B cell (primary cell): ENCODE measurements at regions not wholly inside any gene's neighbourhood (a gene's known extent, or its start where the extent isn't known, plus 50 kb on each side); places are given as distances from the start of the nearest gene placed in this dataset.

Experiments used
- EZH2 ChIP-seq: IDR thresholded peaks from 2 replicates; pipeline ENCODE4 v1.6.1; 2012; ENCODE audit warnings: borderline replicate concordance, low read depth, mild to moderate bottlenecking, moderate library complexity, low read length; ENCODE audit not compliant: insufficient read depth, poor library complexity, severe bottlenecking
- TF ChIP-seq, protein P1 (sequence below): fragments of 200-600 bp; IDR thresholded peaks from one replicate; pipeline ENCODE4 v1.8.0; 2022; ENCODE audit warnings: antibody characterized with exemption, mild to moderate bottlenecking

DNA sequence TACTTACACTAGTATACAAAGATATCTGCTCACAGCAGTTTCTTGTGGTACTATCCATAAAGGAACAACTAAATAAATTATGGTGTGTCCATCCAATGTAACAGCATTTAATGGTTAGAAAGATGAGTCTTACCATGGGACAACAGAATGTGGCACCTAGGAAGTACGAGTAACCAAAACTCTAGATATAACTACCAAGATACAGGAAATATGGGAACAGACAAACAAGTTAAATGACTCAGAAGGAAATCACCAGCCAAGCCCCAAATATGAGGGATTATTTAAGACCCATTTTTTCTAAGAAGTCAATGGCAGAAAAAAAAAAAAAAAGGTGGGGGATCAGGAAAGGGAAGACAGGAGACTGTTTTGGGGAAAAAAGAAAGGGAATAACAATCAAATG, 294.8 kb downstream of the PRELID2 start:
- TF ChIP-seq, protein P1, sequence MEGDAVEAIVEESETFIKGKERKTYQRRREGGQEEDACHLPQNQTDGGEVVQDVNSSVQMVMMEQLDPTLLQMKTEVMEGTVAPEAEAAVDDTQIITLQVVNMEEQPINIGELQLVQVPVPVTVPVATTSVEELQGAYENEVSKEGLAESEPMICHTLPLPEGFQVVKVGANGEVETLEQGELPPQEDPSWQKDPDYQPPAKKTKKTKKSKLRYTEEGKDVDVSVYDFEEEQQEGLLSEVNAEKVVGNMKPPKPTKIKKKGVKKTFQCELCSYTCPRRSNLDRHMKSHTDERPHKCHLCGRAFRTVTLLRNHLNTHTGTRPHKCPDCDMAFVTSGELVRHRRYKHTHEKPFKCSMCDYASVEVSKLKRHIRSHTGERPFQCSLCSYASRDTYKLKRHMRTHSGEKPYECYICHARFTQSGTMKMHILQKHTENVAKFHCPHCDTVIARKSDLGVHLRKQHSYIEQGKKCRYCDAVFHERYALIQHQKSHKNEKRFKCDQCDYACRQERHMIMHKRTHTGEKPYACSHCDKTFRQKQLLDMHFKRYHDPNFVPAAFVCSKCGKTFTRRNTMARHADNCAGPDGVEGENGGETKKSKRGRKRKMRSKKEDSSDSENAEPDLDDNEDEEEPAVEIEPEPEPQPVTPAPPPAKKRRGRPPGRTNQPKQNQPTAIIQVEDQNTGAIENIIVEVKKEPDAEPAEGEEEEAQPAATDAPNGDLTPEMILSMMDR, result no peak
- TF ChIP-seq EZH2, result no peak
